Left lung (tissue), 4 donors: ENCODE measurements at regions not wholly inside any gene's neighbourhood (a gene's known extent, or its start where the extent isn't known, plus 50 kb on each side); places are given as distances from the start of the nearest gene placed in this dataset.
A peak's percentile ranks its signal among the peaks of the same experiment; 100 is the strongest.

Source experiments
- ATAC-seq: fragments of 200-7000 bp; cut with Tn5 transposase; one replicate; pipeline ENCODE4 v1.9.1; 2020; ENCODE audit warnings: moderate library complexity
- DNase-seq, 4 donors: peaks; one replicate each; pipeline ENCODE4 v3.0.0-alpha.2; 2013 to 2020
- H3K27ac ChIP-seq, 2 donors: fragments of 200-600 bp; sonication (generic) in 1 of 2; one replicate each; pipeline versions ENCODE4 v1.5.0 to v1.8.0; 2020 to 2021
- H3K27me3 ChIP-seq, 2 donors: fragments of 200-600 bp; sonication (generic) in 1 of 2; one replicate each; pipeline versions ENCODE4 v1.5.0 to v1.8.0; 2020 to 2021
- H3K36me3 ChIP-seq, 2 donors: fragments of 200-600 bp; sonication (generic) in 1 of 2; one replicate each; pipeline versions ENCODE4 v1.5.0 to v1.8.0; 2020 to 2021
- H3K4me1 ChIP-seq, 2 donors: fragments of 200-600 bp; one replicate each; pipeline ENCODE4 v1.8.0; 2021
- H3K4me3 ChIP-seq, 2 donors: fragments of 200-600 bp; sonication (generic) in 1 of 2; one replicate each; pipeline versions ENCODE4 v1.5.0 to v1.8.0; 2020 to 2021; ENCODE audit warnings: mild to moderate bottlenecking in 1 of 2
- H3K9me3 ChIP-seq, 2 donors: fragments of 200-600 bp; sonication (generic) in 1 of 2; one replicate each; pipeline versions ENCODE4 v1.5.0 to v1.8.0; 2020 to 2021
- CTCF ChIP-seq, 2 donors: fragments of 200-600 bp; sonication (generic) in 1 of 2; IDR thresholded peaks; one replicate each; pipeline versions ENCODE4 v1.5.0 to v1.8.0; 2021; ENCODE audit warnings: antibody characterized with exemption in 2 of 2
- intact Hi-C, 2 donors: fragments of 100-400 bp; cut with DNase I; formaldehyde crosslinking; loops; one replicate each; pipeline versions ENCODE4 v1.11.2 to v1.14.2; 2022
- donor health status: DM: no; HTN: yes; CAD: no.
- donor health status: DM: no; HTN: no; CAD: no.

GRCh38 chr1:118504867-118505266 is 319.8 kb upstream of the SPAG17 start:
- no peak for TF ChIP-seq CTCF (IDR thresholded peaks at IDR 0.05)
- Histone ChIP-seq H3K36me3 (no peaks in the 10 kb centered on the region), H3K27me3 (peaks cover 0 to 3% of the 10 kb centered on the region in 2 donors), H3K9me3 (no peaks in the 10 kb centered on the region), H3K27ac (no peak overlapping the region), H3K4me3 (no peak overlapping the region), H3K4me1 (no peaks in the 10 kb centered on the region)
- peak; percentile 27 for ATAC-seq
- intact Hi-C loops = no loop called here
- DNase-seq = no peak

GRCh38 chr1:118504221-118504644 is 319.2 kb upstream of the SPAG17 start:
- Histone ChIP-seq H3K4me1 (no peaks in the 10 kb centered on the region), H3K27me3 (peaks cover 0 to 3% of the 10 kb centered on the region in 2 donors), H3K27ac (no peak overlapping the region), H3K9me3 (no peaks in the 10 kb centered on the region), H3K36me3 (no peaks in the 10 kb centered on the region), H3K4me3 (no peak overlapping the region)
- DNase-seq (no peak), ATAC-seq (peak; percentile 97)
- no peak for TF ChIP-seq CTCF (IDR thresholded peaks at IDR 0.05)
- intact Hi-C loops = no loop called here

DNA sequence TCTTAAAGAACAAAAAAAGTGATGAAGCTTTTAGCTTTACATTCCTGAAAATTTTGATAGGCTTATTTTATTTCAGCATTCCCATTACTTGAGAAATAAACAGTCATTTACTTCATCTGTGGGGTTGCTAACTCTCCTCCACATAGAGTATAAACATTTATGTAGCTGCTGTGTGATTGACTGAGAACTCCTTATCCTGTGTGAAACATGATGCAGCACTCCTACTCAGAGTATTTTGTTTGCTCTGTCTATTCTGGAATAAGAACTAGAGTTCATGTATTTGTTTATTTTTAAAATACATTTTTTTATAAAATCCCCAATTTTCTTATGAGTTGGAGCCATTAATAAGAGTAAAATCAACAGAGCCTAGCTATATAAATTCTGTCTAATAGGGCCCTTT is 318.7 kb upstream of the SPAG17 start:
- Histone ChIP-seq H3K9me3 (no peaks in the 10 kb centered on the region), H3K36me3 (no peaks in the 10 kb centered on the region), H3K27me3 (peaks cover 0 to 3% of the 10 kb centered on the region in 2 donors), H3K4me1 (no peaks in the 10 kb centered on the region), H3K4me3 (no peak overlapping the region), H3K27ac (no peak overlapping the region)
- DNase-seq (no peak), ATAC-seq (peak; percentile 67)
- intact Hi-C loops = no loop called here
- TF ChIP-seq CTCF (IDR thresholded peaks at IDR 0.05) = no peak

- no peak for TF ChIP-seq CTCF (IDR thresholded peaks at IDR 0.05)
- H3K27ac ChIP-seq = no peak overlapping the region
- H3K9me3 ChIP-seq = no peaks in the 10 kb centered on the region
- no peaks in the 10 kb centered on the region for H3K4me1 ChIP-seq
- DNase-seq = no peak
- ATAC-seq = peak; percentile 74
- no peaks in the 10 kb centered on the region for H3K27me3 ChIP-seq
- no peaks in the 10 kb centered on the region for H3K36me3 ChIP-seq
- no peak overlapping the region for H3K4me3 ChIP-seq
- intact Hi-C loops = no loop called here
These were observed 310.0 kb upstream of the SPAG17 start for GRCh38 chr1:118494998-118495397.

DNA sequence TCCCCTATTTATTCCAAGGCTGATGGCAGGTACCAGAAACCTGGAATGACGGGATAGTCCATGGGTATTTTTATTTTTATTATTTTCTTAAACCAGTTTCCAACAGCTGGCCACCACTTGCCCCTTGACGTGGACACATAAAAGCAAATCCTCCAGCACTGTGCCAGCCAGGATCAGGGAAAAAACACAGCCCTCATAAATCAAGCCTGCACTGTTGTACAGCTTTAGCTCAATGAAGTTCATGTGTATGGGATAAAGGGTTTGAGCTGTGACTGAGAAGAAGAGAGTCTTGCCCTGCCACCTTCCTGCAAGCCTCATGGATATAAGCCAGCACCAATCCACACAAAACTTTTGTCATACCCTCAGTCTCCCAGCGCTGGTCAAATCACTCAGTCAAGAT is 303.8 kb upstream of the SPAG17 start:
- no peak overlapping the region for H3K27ac ChIP-seq
- no peaks in the 10 kb centered on the region for H3K9me3 ChIP-seq
- H3K36me3 ChIP-seq = no peaks in the 10 kb centered on the region
- H3K4me1 ChIP-seq = no peaks in the 10 kb centered on the region
- H3K4me3 ChIP-seq = no peak overlapping the region
- no peaks in the 10 kb centered on the region for H3K27me3 ChIP-seq
- TF ChIP-seq CTCF (IDR thresholded peaks at IDR 0.05) = no peak
- DNase-seq = no peak
- intact Hi-C loops = no loop called here
- no peak for ATAC-seq
